GM12873 (cell line): ENCODE measurements at regions not wholly inside any gene's neighbourhood (a gene's known extent, or its start where the extent isn't known, plus 50 kb on each side); places are given as distances from the start of the nearest gene placed in this dataset.

Experiments used
- TF ChIP-seq, protein P1 (sequence below): IDR thresholded peaks from 2 replicates; pipeline ENCODE4 v1.5.1; 2012; ENCODE audit warnings: low read depth, mild to moderate bottlenecking, moderate library complexity, low read length, control low read depth; ENCODE audit not compliant: insufficient read depth; ENCODE audit errors: missing control alignments

DNA sequence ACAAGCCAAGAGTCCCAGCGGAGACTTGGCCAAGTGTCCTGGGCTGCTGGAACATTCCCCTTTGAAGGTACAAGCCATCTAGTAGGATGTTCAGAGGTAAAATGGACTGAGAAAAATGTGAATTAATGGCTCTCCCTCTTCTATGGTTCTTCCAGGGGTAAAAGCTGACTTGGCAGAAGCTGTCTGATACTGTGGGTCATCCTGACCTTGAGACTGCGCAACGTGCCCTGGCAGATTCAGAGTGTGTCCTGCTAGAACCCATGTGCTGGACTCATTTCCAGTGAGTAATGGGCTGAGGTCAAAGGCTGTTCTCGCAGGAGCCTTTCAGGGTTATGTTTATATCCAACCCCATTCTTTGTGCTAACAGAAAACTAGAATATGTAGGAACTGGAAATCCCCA lies 423.0 kb upstream of the CD180 start:
- TF ChIP-seq, protein P1, sequence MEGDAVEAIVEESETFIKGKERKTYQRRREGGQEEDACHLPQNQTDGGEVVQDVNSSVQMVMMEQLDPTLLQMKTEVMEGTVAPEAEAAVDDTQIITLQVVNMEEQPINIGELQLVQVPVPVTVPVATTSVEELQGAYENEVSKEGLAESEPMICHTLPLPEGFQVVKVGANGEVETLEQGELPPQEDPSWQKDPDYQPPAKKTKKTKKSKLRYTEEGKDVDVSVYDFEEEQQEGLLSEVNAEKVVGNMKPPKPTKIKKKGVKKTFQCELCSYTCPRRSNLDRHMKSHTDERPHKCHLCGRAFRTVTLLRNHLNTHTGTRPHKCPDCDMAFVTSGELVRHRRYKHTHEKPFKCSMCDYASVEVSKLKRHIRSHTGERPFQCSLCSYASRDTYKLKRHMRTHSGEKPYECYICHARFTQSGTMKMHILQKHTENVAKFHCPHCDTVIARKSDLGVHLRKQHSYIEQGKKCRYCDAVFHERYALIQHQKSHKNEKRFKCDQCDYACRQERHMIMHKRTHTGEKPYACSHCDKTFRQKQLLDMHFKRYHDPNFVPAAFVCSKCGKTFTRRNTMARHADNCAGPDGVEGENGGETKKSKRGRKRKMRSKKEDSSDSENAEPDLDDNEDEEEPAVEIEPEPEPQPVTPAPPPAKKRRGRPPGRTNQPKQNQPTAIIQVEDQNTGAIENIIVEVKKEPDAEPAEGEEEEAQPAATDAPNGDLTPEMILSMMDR: no peak

DNA sequence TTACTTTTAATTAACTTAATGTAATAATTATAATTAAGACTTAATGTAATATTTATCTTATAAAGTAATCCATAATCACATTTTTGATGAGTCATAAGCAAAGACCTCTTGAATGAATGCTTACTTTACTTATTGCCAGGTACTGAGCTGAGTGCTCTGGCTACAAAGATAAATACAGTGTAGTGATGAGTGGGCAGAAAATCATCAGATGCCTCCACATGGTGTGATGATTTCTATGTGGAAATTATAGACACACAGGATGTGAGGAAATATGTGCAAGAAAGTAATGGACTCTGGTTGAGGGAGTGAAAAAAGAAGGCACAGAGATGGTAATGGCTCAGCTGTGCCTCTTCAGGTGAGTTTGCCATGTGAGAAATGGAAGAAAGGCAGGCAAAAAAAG lies 422.6 kb upstream of the CD180 start:
- TF ChIP-seq, protein P1: no peak

DNA sequence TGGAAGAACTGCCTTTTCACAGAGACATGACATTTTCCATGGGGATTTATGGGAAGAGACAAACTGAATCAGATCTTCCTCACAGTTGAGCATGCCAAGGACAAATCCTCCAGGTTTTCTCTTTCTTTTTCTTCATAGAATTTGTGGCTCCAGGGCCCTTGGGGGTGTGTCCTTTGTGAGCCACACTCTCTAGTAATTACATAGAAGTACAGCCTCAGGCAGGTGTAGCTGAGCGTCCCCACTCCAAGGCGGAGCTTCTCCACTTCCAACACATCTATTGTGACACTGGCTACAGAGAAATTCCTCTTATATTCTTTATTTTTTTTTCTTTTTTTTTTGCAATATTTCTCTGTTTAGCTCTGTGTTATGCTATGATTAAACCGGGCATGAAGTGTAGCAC lies 420.5 kb upstream of the CD180 start:
- TF ChIP-seq, protein P1: no peak

DNA sequence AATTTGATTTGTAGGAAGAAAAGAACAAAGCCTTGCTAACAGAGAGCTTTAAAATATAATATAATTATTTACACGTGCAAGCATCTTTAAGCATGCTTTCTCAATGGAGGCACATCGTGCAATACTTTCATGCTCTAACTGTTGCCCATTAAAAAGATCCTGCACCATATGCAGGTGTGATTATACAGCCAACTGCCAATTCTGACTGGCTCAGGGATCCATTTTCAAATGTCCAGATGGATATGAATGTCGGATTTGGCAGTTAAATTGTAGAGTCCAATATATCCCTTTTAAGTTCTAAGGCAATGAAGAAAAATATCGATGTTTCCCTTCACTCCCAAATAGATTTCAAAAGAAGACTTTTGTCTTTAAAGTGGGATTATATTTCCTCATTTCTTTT lies 416.4 kb upstream of the CD180 start:
- TF ChIP-seq, protein P1: no peak

DNA sequence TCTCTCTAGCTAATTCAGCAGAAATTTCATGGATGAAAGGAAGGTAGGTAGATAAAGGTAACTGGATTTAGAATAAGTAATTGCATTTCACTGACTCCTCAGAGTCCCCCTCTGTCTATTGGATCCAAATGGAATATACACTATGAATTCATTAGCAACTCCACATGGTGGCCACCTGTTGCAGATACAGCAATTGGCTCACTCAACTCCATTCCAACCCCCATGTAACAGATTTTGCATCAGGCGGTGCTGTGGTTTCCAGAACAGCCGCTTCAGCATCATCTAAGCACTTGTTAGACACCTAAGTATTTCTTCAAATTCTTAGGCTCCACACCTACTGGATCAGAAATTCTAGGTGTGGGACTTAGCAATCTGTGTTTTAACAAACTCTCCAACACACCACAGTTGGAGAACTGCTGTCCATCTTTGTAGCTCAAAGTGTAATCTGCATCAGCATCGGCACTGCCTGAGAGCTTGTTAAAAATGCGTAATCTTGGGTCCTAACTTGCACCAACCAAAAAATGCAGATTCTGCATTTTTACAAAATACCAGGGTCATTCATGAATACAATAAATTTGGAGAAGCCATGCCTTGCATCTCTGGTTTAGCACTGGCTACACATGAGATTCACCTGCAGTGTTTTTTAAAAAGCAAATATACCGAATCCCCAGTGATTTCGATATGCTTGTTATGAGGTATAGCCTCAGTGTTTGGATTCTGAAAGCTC lies 413.8 kb upstream of the CD180 start:
- TF ChIP-seq, protein P1: no peak

DNA sequence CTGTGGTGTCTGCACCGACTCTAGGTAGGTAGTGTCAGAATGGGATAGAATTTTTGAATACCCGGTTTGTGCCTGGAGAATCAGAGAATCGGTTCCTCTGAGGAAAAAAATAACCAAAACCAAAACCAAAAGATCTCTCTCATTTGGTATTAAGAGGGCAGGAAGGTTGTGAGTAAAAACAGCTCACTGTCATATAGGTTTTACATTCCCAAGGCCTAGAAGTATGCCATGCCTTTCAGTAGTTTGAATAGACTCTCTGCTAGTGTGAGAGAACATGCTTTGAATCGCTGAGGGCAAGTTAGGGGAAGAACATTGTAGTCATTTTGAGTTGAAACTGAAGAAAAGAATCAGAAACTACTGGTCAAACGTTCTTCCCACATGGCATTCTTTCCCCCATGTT lies 411.4 kb upstream of the CD180 start:
- TF ChIP-seq, protein P1: no peak

DNA sequence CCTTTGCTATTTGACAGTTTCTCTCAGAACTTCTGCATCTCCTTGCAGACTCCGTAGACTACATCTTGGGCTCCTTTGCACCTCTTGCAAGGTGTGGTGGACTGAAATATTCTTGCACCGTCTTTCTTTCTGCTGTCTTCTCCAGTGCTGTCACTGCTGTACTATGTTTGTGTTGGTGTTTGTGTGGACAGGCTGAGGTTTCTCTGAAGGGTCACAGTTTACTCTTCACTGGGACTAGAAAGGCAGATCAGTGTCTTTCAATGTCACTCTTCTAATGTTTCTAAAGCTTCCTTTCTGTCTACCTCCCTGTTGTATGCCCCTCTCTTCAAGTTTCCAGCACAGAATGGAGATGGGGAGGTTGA lies 410.0 kb upstream of the CD180 start:
- TF ChIP-seq, protein P1: no peak
